ENCODE measurements at regions not wholly inside any gene's neighbourhood (a gene's known extent, or its start where the extent isn't known, plus 50 kb on each side); places are given as distances from the start of the nearest gene placed in this dataset.
A peak's percentile ranks its signal among the peaks of the same experiment; 100 is the strongest.

DNA sequence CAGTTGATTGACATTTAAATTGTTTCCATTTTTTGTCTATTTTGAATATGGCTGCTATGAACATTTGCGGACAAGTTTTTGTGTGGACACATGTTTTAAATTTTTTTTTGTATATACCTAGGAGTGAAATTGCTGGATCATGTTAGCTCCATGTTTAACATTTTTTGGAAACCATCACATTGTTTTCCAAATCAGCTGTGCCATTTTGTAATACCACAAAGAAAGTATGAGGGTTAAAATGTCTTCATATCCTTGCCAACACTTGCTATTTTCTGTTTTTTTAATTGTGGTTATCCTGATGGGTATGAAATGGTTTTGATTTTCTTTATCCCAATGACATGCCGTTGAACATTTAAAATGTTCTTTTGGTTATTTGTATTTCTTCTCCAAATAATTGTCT is 52.1 kb downstream of the CARTPT start:
- no peak overlapping the region for H3K27ac ChIP-seq
- TF ChIP-seq, protein P1, sequence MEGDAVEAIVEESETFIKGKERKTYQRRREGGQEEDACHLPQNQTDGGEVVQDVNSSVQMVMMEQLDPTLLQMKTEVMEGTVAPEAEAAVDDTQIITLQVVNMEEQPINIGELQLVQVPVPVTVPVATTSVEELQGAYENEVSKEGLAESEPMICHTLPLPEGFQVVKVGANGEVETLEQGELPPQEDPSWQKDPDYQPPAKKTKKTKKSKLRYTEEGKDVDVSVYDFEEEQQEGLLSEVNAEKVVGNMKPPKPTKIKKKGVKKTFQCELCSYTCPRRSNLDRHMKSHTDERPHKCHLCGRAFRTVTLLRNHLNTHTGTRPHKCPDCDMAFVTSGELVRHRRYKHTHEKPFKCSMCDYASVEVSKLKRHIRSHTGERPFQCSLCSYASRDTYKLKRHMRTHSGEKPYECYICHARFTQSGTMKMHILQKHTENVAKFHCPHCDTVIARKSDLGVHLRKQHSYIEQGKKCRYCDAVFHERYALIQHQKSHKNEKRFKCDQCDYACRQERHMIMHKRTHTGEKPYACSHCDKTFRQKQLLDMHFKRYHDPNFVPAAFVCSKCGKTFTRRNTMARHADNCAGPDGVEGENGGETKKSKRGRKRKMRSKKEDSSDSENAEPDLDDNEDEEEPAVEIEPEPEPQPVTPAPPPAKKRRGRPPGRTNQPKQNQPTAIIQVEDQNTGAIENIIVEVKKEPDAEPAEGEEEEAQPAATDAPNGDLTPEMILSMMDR (IDR thresholded peaks at IDR 0.05): no peak
- no peak for TF ChIP-seq POLR2A (IDR thresholded peaks at IDR 0.05)
- TF ChIP-seq POLR2AphosphoS5 (IDR thresholded peaks at IDR 0.05): no peak
- no peaks in the 10 kb centered on the region for H3K27me3 ChIP-seq (replicated peaks; ENCODE audit: insufficient read depth)
- no peak overlapping the region for H3K4me3 ChIP-seq
- 88% methylated on average over 2 of the region's 2 CpGs for WGBS
- H3K4me1 ChIP-seq (replicated peaks): no peaks in the 10 kb centered on the region
- no peaks in the 10 kb centered on the region for H3K9me3 ChIP-seq
- intact Hi-C loops (cut with DNase I): no loop called here
- DNase-seq (ENCODE audit: low spot score): no peak
- no peaks in the 10 kb centered on the region for H3K36me3 ChIP-seq

DNA sequence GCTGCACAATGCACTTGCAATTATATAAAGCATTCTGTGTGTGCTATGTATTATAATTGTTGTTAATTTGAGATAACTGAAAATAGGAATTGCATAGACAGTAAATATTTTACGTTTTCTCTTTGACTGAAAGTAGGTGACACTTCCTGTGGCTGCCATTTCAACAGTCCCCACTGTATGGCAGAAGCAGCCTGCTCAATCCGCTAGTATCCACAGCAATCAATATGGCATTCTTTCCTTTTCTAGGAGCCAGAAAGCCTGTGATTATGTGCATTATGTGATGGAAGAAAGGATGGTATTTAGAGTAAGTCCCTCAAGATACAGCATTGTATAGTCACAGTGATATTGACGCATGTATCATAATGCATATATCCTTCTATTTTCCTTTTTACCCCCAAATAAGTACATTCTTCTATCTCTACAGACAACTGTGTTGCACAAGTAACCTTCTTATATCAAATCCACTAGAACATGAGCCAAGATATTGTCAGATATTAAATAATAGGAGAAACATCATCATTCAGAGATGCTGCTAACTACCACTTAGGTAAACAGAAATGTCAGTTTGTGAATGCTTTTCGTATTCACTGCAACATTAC is 59.7 kb downstream of the CARTPT start:
- Histone ChIP-seq H3K27me3 (replicated peaks; ENCODE audit: insufficient read depth) (no peaks in the 10 kb centered on the region), H3K9me3 (no peaks in the 10 kb centered on the region), H3K4me1 (replicated peaks) (no peaks in the 10 kb centered on the region), H3K36me3 (no peaks in the 10 kb centered on the region), H3K4me3 (no peak overlapping the region), H3K27ac (no peak overlapping the region)
- peak; percentile 36 for TF ChIP-seq POLR2AphosphoS5 (IDR thresholded peaks at IDR 0.05)
- TF ChIP-seq POLR2A (IDR thresholded peaks at IDR 0.05): no peak
- TF ChIP-seq, protein P1 (IDR thresholded peaks at IDR 0.05): peak in 3 of 4 experiments; percentile 41 to 75 (median 57)
- 49% methylated on average over 4 of the region's 4 CpGs for WGBS
- peak; percentile 32 for DNase-seq (ENCODE audit: low spot score)
- intact Hi-C loops (cut with DNase I): no loop called here

DNA sequence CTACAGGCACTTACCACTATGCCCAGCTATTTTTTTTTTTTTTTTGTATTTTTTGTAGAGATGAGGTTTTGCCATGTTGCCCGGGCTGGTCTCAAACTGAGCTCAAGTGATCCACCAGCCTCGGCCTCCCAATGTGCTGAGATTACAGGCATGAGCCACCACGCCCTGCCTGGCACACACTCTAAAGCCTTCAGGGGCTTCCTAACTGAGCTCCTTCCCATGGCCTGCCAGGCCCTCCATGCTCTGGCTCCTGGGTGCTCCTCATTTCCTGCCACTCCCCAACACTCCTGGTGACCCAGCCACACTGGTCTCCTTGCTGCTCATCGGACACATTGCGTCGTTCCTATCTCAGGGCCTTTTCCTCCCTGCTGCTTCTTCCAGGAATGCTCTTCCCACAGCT is 61.5 kb downstream of the CARTPT start:
- Histone ChIP-seq H3K9me3 (no peaks in the 10 kb centered on the region), H3K27ac (no peak overlapping the region), H3K4me3 (no peak overlapping the region), H3K4me1 (replicated peaks) (no peaks in the 10 kb centered on the region), H3K27me3 (replicated peaks; ENCODE audit: insufficient read depth) (no peaks in the 10 kb centered on the region), H3K36me3 (no peaks in the 10 kb centered on the region)
- 89% methylated on average over 6 of the region's 6 CpGs for WGBS
- no peak for DNase-seq (ENCODE audit: low spot score)
- TF ChIP-seq POLR2AphosphoS5 (IDR thresholded peaks at IDR 0.05): no peak
- intact Hi-C loops (cut with DNase I): loop anchor here (5.0 to 10.0 kb wide), 2 partner anchors 327 to 424 kb away; partner anchors contain the start of gene MAP1B

DNA sequence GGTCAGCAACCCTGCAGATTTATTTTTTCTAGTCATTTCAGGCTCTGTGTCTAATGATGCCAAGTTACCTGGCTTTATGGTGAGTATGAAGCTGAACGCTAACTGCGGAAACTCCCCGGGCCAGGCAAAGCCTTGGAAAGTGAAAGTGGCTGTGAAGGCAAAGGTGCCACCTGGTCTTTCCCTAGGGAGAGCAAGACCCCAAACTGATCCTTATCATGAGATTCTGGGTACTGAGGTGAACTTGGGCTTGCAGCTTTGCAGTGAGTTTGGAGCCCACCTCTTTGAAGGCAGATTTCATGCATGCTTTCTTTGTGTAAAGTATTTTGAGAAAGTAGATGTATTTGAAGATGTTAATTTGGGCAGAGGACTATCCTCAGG is 63.3 kb downstream of the CARTPT start:
- H3K27ac ChIP-seq: peak overlapping the region; percentile 32 to 34

DNA sequence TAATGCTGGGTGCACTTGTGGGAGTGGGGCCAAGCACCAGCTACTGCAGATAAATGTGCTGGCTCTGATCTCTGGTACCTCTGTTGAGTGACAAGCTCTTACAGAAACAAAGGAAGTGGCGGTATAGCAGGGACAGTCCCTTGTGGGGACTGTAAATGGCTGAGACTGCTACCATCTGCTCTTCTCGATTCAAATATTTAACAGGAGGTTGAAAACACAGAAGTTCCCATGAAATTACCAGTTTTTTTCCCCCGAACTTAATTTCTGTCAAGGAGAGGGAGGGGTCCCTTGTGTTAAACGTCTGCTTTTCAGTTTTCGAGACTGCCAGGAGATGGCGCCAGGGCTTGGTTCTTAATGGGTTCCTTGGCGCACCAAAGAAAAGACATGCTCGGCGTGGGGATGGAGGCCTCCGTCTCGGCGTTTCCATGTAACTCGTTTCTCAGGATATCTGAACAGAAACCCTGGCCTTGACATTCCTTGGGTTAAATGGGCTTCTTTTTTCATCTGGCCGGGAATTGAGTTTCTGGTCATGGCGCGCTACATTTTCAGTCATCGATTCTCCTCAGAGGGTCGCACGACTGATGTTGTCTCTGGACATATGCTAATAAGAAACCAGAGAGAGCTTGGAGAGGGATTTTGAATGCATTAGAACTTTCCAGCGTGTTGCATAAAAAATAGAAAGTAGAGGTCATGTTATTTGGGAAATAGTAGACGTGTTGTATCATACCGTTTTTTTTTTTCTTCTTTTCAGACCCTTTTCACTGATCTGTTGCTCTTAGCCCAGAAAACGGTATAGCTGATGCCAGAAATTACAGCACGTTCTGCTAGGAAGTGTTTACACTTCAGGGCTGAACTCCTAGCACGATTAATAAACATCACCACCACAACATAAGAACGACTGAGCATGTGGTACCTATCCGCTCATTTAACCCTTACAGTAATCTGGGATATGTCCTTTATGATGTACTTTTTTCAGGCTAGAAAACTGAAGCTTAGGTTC is 64.0 kb downstream of the CARTPT start:
- 34% methylated on average over 27 of the region's 27 CpGs for WGBS
- Histone ChIP-seq H3K4me3 (peak overlapping the region in 1 of 2 donors; percentile 13), H3K27me3 (replicated peaks; ENCODE audit: insufficient read depth) (no peaks in the 10 kb centered on the region), H3K9me3 (no peaks in the 10 kb centered on the region), H3K36me3 (no peaks in the 10 kb centered on the region), H3K4me1 (replicated peaks) (no peaks in the 10 kb centered on the region), H3K27ac (peak overlapping the region; percentile 32 to 34)
- intact Hi-C loops (cut with DNase I): loop anchor here (1.0 to 10.0 kb wide), 3 partner anchors 324 to 525 kb away; partner anchors contain the start of gene MAP1B
- TF ChIP-seq, protein P1 (IDR thresholded peaks at IDR 0.05): peak; percentile 51 to 85 (median 82)
- peak; percentile 61 for TF ChIP-seq POLR2AphosphoS5 (IDR thresholded peaks at IDR 0.05)
- no peak for TF ChIP-seq POLR2A (IDR thresholded peaks at IDR 0.05)
- peak; percentile 75 for DNase-seq (ENCODE audit: low spot score)

More for the DNA sequence above, 63.3 kb downstream of the CARTPT start:
- H3K27me3 ChIP-seq (replicated peaks; ENCODE audit: insufficient read depth): no peaks in the 10 kb centered on the region
- no peaks in the 10 kb centered on the region for H3K36me3 ChIP-seq
- H3K4me1 ChIP-seq (replicated peaks): no peaks in the 10 kb centered on the region
- TF ChIP-seq POLR2AphosphoS5 (IDR thresholded peaks at IDR 0.05): no peak
- no peak for TF ChIP-seq POLR2A (IDR thresholded peaks at IDR 0.05)
- TF ChIP-seq, protein P1 (IDR thresholded peaks at IDR 0.05): no peak
- DNase-seq (ENCODE audit: low spot score): no peak
- 42% methylated on average over 3 of the region's 3 CpGs for WGBS
- no peaks in the 10 kb centered on the region for H3K9me3 ChIP-seq
- H3K4me3 ChIP-seq: peak overlapping the region in 1 of 2 donors; percentile 13
- intact Hi-C loops (cut with DNase I): loop anchor here (5.0 to 10.0 kb wide), 2 partner anchors 325 to 422 kb away; partner anchors contain the start of gene MAP1B
